ENCODE measurements at regions not wholly inside any gene's neighbourhood (a gene's known extent, or its start where the extent isn't known, plus 50 kb on each side); places are given as distances from the start of the nearest gene placed in this dataset.

- Histone ChIP-seq H3K4me3 (no peak overlapping the region), H3K9me3 (no peaks in the 10 kb centered on the region), H3K27ac (no peak overlapping the region), H3K4me2 (no peak overlapping the region), H3K4me1 (no peaks in the 10 kb centered on the region)
- no peak for FAIRE-seq
- no peak for DNase-seq (ENCODE audit: low read depth in 1 of 2, low spot score in 1 of 2)
- no peak for TF ChIP-seq NPAS2 (CRISPR knock-in tag; IDR thresholded peaks at IDR 0.05; ENCODE audit: borderline replicate concordance)
- TF ChIP-seq SMC3 (IDR thresholded peaks at IDR 0.05) = no peak
- no peak for TF ChIP-seq KDM1A (IDR thresholded peaks at IDR 0.05; ENCODE audit: low read depth)
- no peak for TF ChIP-seq RAD21 (conservative IDR thresholded peaks at IDR 0.05 in 1 of 2, IDR thresholded peaks at IDR 0.05 in 1 of 2)
- TF ChIP-seq POLR2AphosphoS2 (conservative IDR thresholded peaks at IDR 0.05; ENCODE audit: low read length) = no peak
- TF ChIP-seq CBX8 (IDR thresholded peaks at IDR 0.05) = no peak
- no peak for TF ChIP-seq POLR2A (IDR thresholded peaks at IDR 0.05; ENCODE audit: low read length)
- no peak for TF ChIP-seq MAX (IDR thresholded peaks at IDR 0.05)
- no peak for TF ChIP-seq MYC (IDR thresholded peaks at IDR 0.05; ENCODE audit: borderline replicate concordance, low read length)
- no peak for TF ChIP-seq TFCP2L1 (CRISPR knock-in tag; IDR thresholded peaks at IDR 0.05)
- TF ChIP-seq RNF2 (IDR thresholded peaks at IDR 0.05; ENCODE audit: borderline replicate concordance, low read depth) = no peak
- no peak for TF ChIP-seq RCOR1 (IDR thresholded peaks at IDR 0.05; ENCODE audit: low read depth, low read length)
- TF ChIP-seq HES2 (IDR thresholded peaks at IDR 0.05) = no peak
- TF ChIP-seq MAFK (IDR thresholded peaks at IDR 0.05; ENCODE audit: partially characterized antibody) = no peak
- no peak for TF ChIP-seq ZSCAN20 (CRISPR knock-in tag; IDR thresholded peaks at IDR 0.05)
- no peak for TF ChIP-seq ZFP36 (IDR thresholded peaks at IDR 0.05; ENCODE audit: borderline replicate concordance, partially characterized antibody)
- no peak for TF ChIP-seq BCL3 (IDR thresholded peaks at IDR 0.05)
- no peak for TF ChIP-seq FOSL2 (IDR thresholded peaks at IDR 0.05)
- no peak for TF ChIP-seq FOSL2 (CRISPR knock-in tag; IDR thresholded peaks at IDR 0.05)
- no peak for TF ChIP-seq HOXB5 (CRISPR knock-in tag; IDR thresholded peaks at IDR 0.05)
- ChIA-PET CTCF (no interaction called here), POLR2A (no interaction called here)
- no peak for ATAC-seq
Observed at GRCh38 chr15:35671197-35671596, 125.2 kb upstream of the DPH6 start.

GRCh38 chr15:35671981-35672380 is 126.0 kb upstream of the DPH6 start:
- Histone ChIP-seq H3K4me2 (no peak overlapping the region), H3K9me3 (no peaks in the 10 kb centered on the region), H3K27ac (no peak overlapping the region), H3K4me1 (no peaks in the 10 kb centered on the region), H3K4me3 (no peak overlapping the region)
- POLR2A ChIA-PET = no interaction called here
- no peak for FAIRE-seq
- CTCF ChIA-PET = interaction anchor here (0.6 kb wide), 1 partner anchor 1979 kb away, joined by 4 read pairs; no protein-coding TSS in a partner anchor
- DNase-seq (ENCODE audit: low read depth in 1 of 2, low spot score in 1 of 2) = no peak
- no peak for ATAC-seq
- 38% methylated on average over 1 of the region's 1 CpG for WGBS (ENCODE audit: missing lambda C conversion rate)
- TF ChIP-seq CBX2 (IDR thresholded peaks at IDR 0.05; ENCODE audit: borderline replicate concordance, low read depth) (no peak), EHMT2 (IDR thresholded peaks at IDR 0.05; ENCODE audit: low read depth) (no peak), ELK1 (IDR thresholded peaks at IDR 0.05; ENCODE audit: low read depth, low read length) (no peak), TP53 (CRISPR knock-in tag; IDR thresholded peaks at IDR 0.05) (no peak), BHLHE40 (IDR thresholded peaks at IDR 0.05; ENCODE audit: low read depth, low read length) (no peak), RCOR1 (IDR thresholded peaks at IDR 0.05; ENCODE audit: low read depth, low read length) (no peak), MAX (IDR thresholded peaks at IDR 0.05) (no peak), BCL3 (IDR thresholded peaks at IDR 0.05) (no peak), ZFP36 (IDR thresholded peaks at IDR 0.05; ENCODE audit: borderline replicate concordance, partially characterized antibody) (no peak), JUN (IDR thresholded peaks at IDR 0.05) (no peak), RNF2 (IDR thresholded peaks at IDR 0.05; ENCODE audit: borderline replicate concordance, low read depth) (no peak)
